ENCODE measurements at regions not wholly inside any gene's neighbourhood (a gene's known extent, or its start where the extent isn't known, plus 50 kb on each side); places are given as distances from the start of the nearest gene placed in this dataset.

DNA sequence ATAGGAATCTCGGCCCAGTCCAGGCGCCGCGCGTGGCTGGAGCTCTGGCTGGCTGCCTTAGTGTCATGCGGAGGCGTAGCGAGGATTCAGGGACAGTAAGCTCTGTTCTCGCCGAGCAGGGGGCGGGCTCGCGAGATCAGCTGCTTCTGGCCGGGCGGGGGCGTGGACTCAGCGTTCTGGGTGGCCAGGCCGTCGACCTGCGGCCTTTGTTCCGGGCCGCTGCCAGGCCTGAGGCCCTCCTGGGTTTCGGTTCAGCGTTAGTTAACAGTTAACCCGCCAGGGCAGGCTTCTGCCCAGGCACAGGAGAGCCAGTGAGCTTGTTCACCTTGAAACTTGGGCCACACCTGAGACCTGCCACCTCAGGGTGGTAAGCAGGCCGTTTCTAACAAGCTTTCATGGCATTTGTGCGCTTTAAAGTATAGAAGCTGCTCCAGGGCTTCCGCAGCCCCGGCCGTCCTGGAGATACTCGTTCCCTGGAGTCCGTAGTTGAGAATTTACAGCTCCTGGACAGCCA is 332.2 kb upstream of the SGCG start:
- TF ChIP-seq, protein P1, sequence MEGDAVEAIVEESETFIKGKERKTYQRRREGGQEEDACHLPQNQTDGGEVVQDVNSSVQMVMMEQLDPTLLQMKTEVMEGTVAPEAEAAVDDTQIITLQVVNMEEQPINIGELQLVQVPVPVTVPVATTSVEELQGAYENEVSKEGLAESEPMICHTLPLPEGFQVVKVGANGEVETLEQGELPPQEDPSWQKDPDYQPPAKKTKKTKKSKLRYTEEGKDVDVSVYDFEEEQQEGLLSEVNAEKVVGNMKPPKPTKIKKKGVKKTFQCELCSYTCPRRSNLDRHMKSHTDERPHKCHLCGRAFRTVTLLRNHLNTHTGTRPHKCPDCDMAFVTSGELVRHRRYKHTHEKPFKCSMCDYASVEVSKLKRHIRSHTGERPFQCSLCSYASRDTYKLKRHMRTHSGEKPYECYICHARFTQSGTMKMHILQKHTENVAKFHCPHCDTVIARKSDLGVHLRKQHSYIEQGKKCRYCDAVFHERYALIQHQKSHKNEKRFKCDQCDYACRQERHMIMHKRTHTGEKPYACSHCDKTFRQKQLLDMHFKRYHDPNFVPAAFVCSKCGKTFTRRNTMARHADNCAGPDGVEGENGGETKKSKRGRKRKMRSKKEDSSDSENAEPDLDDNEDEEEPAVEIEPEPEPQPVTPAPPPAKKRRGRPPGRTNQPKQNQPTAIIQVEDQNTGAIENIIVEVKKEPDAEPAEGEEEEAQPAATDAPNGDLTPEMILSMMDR (conservative IDR thresholded peaks at IDR 0.05 in 1 of 2, IDR thresholded peaks at IDR 0.05 in 1 of 2; ENCODE audit: extremely low read depth in 1 of 2, insufficient read depth in 1 of 2, low read depth in 1 of 2, low read length in 2 of 2): no peak
- TF ChIP-seq EZH2 (IDR thresholded peaks at IDR 0.05; ENCODE audit: borderline replicate concordance, low read length): no peak

Data from mammary epithelial cell (primary cell).